NT2/D1 (cell line): ENCODE measurements at regions not wholly inside any gene's neighbourhood (a gene's known extent, or its start where the extent isn't known, plus 50 kb on each side); places are given as distances from the start of the nearest gene placed in this dataset.

Source experiments
- DNase-seq: peaks from one replicate; pipeline ENCODE4 v3.0.0-alpha.2; 2011; ENCODE audit warnings: low read depth, low spot score
- H3K27me3 ChIP-seq: 2 replicates; pipeline ENCODE4 v1.6.0; 2011; ENCODE audit warnings: mild to moderate bottlenecking; ENCODE audit not compliant: insufficient read length, insufficient read depth
- H3K36me3 ChIP-seq: 2 replicates; pipeline ENCODE4 v1.6.1; 2011; ENCODE audit warnings: mild to moderate bottlenecking, low read length, mixed read lengths; ENCODE audit not compliant: insufficient read depth, insufficient read length
- H3K4me1 ChIP-seq: 2 replicates; pipeline ENCODE4 v1.5.1; 2011; ENCODE audit not compliant: insufficient read depth, insufficient read length
- H3K4me3 ChIP-seq: 2 replicates; pipeline ENCODE4 v1.5.1; 2011; ENCODE audit warnings: low read depth; ENCODE audit not compliant: insufficient read length
- H3K9ac ChIP-seq: 2 replicates; pipeline ENCODE4 v1.6.0; 2011; ENCODE audit warnings: low read depth; ENCODE audit not compliant: insufficient read length
- H3K9me3 ChIP-seq: 2 replicates; pipeline ENCODE4 v1.5.1; 2011; ENCODE audit warnings: mild to moderate bottlenecking, low read length; ENCODE audit not compliant: insufficient read depth
- SUZ12 ChIP-seq: IDR thresholded peaks from 2 replicates; pipeline ENCODE4 v1.6.1; 2011; ENCODE audit not compliant: insufficient read length, insufficient read depth; ENCODE audit errors: extremely low read depth
- YY1 ChIP-seq: IDR thresholded peaks from 2 replicates; pipeline ENCODE4 v1.6.1; 2011; ENCODE audit not compliant: insufficient read length, insufficient read depth
- ZNF274 ChIP-seq: IDR thresholded peaks from 2 replicates; pipeline ENCODE4 v1.6.1; 2011; ENCODE audit warnings: mild to moderate bottlenecking, low read depth, low read length

DNA sequence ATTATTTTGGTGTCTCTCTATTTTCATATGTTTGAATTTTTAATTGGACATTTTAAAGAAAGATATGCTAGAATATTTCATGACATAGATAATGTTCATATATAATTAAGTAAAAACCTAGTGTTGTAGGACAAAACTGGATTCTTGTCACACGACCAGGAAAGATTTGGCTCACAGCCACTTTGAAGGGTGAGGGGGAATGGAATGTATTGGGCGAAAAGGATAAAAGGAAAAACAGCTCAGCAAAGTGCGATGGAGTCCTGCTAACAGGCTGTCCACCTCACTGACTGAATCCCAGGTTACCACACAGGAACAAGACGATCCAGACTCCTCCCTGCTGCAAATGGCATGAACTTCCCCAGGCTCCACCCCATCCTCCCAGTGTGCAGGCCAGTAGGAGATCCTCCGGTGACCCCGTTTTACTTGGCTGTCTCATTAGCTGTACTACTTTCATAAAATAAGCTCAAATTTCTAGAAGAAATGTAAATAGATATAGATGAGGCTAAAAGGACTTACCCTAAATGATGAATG is 186.2 kb downstream of the CD47 start:
- TF ChIP-seq ZNF274 (no peak), YY1 (no peak), SUZ12 (no peak)
- no peaks in the 10 kb centered on the region for H3K27me3 ChIP-seq
- no peaks in the 10 kb centered on the region for H3K4me1 ChIP-seq
- no peak overlapping the region for H3K4me3 ChIP-seq
- no peak for DNase-seq
- H3K36me3 ChIP-seq, result no peaks in the 10 kb centered on the region
- no peaks in the 10 kb centered on the region for H3K9me3 ChIP-seq
- no peak overlapping the region for H3K9ac ChIP-seq

- no peaks in the 10 kb centered on the region for H3K36me3 ChIP-seq
- DNase-seq, result no peak
- no peaks in the 10 kb centered on the region for H3K4me1 ChIP-seq
- no peak overlapping the region for H3K4me3 ChIP-seq
- no peak overlapping the region for H3K9ac ChIP-seq
- no peaks in the 10 kb centered on the region for H3K9me3 ChIP-seq
- no peak for TF ChIP-seq ZNF274
- TF ChIP-seq SUZ12, result no peak
- no peak for TF ChIP-seq YY1
- no peaks in the 10 kb centered on the region for H3K27me3 ChIP-seq
Observed at GRCh38 chr3:107899990-107900651, 190.7 kb downstream of the CD47 start.

GRCh38 chr3:107897471-107898061 is 193.3 kb downstream of the CD47 start:
- no peaks in the 10 kb centered on the region for H3K4me1 ChIP-seq
- no peak overlapping the region for H3K4me3 ChIP-seq
- DNase-seq, result no peak
- no peak overlapping the region for H3K9ac ChIP-seq
- no peaks in the 10 kb centered on the region for H3K27me3 ChIP-seq
- no peaks in the 10 kb centered on the region for H3K36me3 ChIP-seq
- no peaks in the 10 kb centered on the region for H3K9me3 ChIP-seq
- TF ChIP-seq YY1 (no peak), SUZ12 (no peak), ZNF274 (no peak)

DNA sequence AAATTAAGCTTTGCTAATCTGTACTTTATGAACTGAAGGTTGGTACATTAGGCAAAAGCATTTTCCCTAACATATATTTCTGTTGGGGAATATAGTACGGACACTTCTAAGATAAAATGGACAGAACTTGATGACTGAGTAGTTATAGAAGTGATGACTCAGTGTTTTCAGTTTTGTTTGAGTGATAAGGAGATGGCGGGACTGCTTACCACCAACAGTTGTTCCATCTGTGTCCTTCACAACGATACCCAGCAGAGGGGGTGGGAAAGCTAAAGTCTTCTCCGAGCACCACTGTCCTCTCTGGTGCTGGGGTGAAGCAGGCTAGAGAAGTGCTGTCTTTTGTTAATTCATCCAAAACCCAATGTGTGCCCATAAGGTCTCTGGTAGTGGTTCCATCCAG is 195.8 kb downstream of the CD47 start:
- no peaks in the 10 kb centered on the region for H3K27me3 ChIP-seq
- TF ChIP-seq YY1, result no peak
- TF ChIP-seq SUZ12, result no peak
- TF ChIP-seq ZNF274, result no peak
- DNase-seq, result no peak
- no peak overlapping the region for H3K4me3 ChIP-seq
- no peaks in the 10 kb centered on the region for H3K4me1 ChIP-seq
- H3K36me3 ChIP-seq, result no peaks in the 10 kb centered on the region
- no peak overlapping the region for H3K9ac ChIP-seq
- no peaks in the 10 kb centered on the region for H3K9me3 ChIP-seq

GRCh38 chr3:107892955-107893624 is 197.7 kb downstream of the CD47 start:
- H3K4me3 ChIP-seq, result no peak overlapping the region
- no peak for DNase-seq
- H3K27me3 ChIP-seq, result no peaks in the 10 kb centered on the region
- no peaks in the 10 kb centered on the region for H3K36me3 ChIP-seq
- peaks cover 8% of the 10 kb centered on the region; the same call in 1 of the 2 replicates for H3K9me3 ChIP-seq
- TF ChIP-seq YY1 (no peak), ZNF274 (no peak), SUZ12 (no peak)
- H3K4me1 ChIP-seq, result no peaks in the 10 kb centered on the region
- H3K9ac ChIP-seq, result no peak overlapping the region

GRCh38 chr3:107884719-107885460 is 205.9 kb downstream of the CD47 start:
- no peak for DNase-seq
- Histone ChIP-seq H3K4me1 (no peaks in the 10 kb centered on the region), H3K4me3 (no peak overlapping the region), H3K36me3 (no peaks in the 10 kb centered on the region), H3K9ac (no peak overlapping the region), H3K27me3 (no peaks in the 10 kb centered on the region), H3K9me3 (peaks cover 8% of the 10 kb centered on the region; the same call in 1 of the 2 replicates)
- TF ChIP-seq YY1, result no peak
- TF ChIP-seq SUZ12, result no peak
- no peak for TF ChIP-seq ZNF274
